Stimulated activated effector memory CD8-positive, alpha-beta T cell treated with anti-CD3 and anti-CD28 coated beads, Interleukin-12 subunit alpha, Interleukin-12 subunit beta, amount 100 ng/mL, for 72 hours (primary cell): ENCODE measurements at regions not wholly inside any gene's neighbourhood (a gene's known extent, or its start where the extent isn't known, plus 50 kb on each side); places are given as distances from the start of the nearest gene placed in this dataset.

Source experiments
- ATAC-seq: fragments of 150-1000 bp; cut with Tn5 transposase; 2 replicates; pipeline ENCODE4 v1.10.0; 2021
- DNase-seq, 2 donors: peaks; one replicate each; pipeline ENCODE4 v3.0.0; 2021 to 2022; ENCODE audit warnings: low spot score in 2 of 2
- H3K27ac Mint-ChIP-seq: one replicate; pipeline ENCODE4 v1.8.0; 2022; ENCODE audit warnings: mild to moderate bottlenecking, mixed read lengths
- H3K36me3 Mint-ChIP-seq: one replicate; pipeline ENCODE4 v1.8.0; 2022; ENCODE audit warnings: mild to moderate bottlenecking, mixed read lengths
- H3K4me1 Mint-ChIP-seq: one replicate; pipeline ENCODE4 v1.8.0; 2022; ENCODE audit warnings: mixed read lengths
- H3K4me3 Mint-ChIP-seq: one replicate; pipeline ENCODE4 v1.8.0; 2022; ENCODE audit warnings: mild to moderate bottlenecking, mixed read lengths
- H3K9me3 Mint-ChIP-seq: one replicate; pipeline ENCODE4 v1.8.0; 2022; ENCODE audit warnings: mixed read lengths

- DNase-seq (no peak), ATAC-seq (no peak)
- no peaks in the 10 kb centered on the region for H3K4me1 Mint-ChIP-seq
- H3K36me3 Mint-ChIP-seq, result no peaks in the 10 kb centered on the region
- H3K4me3 Mint-ChIP-seq, result no peak overlapping the region
- H3K27ac Mint-ChIP-seq, result no peak overlapping the region
- peaks cover 3% of the 10 kb centered on the region for H3K9me3 Mint-ChIP-seq
Measured at GRCh38 chr2:217449444-217449843, 553.4 kb downstream of the TNS1 start.

GRCh38 chr2:217448860-217449259, 553.9 kb downstream of the TNS1 start:
- no peak overlapping the region for H3K4me3 Mint-ChIP-seq
- H3K9me3 Mint-ChIP-seq, result no peaks in the 10 kb centered on the region

DNA sequence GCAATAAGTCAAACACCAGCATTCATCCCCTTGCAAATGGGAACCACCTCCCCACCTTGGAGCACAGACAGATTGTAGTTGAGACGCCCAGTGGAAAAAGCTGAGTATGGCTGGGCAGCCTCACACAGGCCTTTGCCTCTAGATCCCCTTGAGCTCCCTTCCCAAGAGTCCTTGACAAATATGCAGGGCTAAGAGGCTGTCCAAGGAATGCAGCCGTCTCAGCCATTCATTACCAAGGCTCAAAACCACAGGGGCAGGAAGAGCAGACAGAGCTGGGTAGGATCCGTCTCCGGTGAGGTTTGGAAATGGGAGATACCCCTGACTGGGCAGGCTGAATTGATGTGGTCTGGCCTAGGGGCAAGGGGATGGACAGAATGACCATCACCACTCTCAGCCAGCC, 557.1 kb downstream of the TNS1 start:
- Mint-ChIP-seq H3K36me3 (no peaks in the 10 kb centered on the region), H3K4me1 (no peaks in the 10 kb centered on the region), H3K9me3 (no peaks in the 10 kb centered on the region), H3K27ac (no peak overlapping the region), H3K4me3 (no peak overlapping the region)
- ATAC-seq, result no peak
- no peak for DNase-seq

More at GRCh38 chr2:217448860-217449259, 553.9 kb downstream of the TNS1 start:
- ATAC-seq (no peak), DNase-seq (no peak)
- Mint-ChIP-seq H3K4me1 (no peaks in the 10 kb centered on the region), H3K36me3 (no peaks in the 10 kb centered on the region), H3K27ac (no peak overlapping the region)

DNA sequence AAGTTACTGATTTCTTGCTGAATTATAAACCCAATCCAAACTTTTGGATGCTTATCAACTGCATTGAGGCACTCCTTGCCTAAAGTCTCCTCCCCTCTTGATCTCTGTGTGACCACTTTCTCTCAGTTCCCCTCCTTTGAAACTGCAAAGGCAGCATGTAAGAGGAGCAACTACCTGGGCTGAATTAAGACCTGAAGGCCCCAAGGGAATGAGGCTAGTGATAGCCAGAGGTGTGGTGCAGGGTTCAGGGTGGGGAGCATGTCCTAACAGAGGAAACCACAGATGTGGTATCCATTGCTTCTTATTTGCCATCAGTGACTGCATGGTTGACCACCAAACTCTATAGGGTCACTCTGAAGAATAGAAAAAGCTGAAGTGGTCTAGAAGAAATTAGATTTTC, 557.9 kb downstream of the TNS1 start:
- no peaks in the 10 kb centered on the region for H3K36me3 Mint-ChIP-seq
- no peaks in the 10 kb centered on the region for H3K9me3 Mint-ChIP-seq
- H3K4me1 Mint-ChIP-seq, result no peaks in the 10 kb centered on the region
- H3K4me3 Mint-ChIP-seq, result no peak overlapping the region
- no peak for ATAC-seq
- no peak overlapping the region for H3K27ac Mint-ChIP-seq
- DNase-seq, result no peak

GRCh38 chr2:217444509-217444908, 558.3 kb downstream of the TNS1 start:
- ATAC-seq, result no peak
- H3K27ac Mint-ChIP-seq, result no peak overlapping the region

GRCh38 chr2:217443601-217444000, 559.2 kb downstream of the TNS1 start:
- H3K9me3 Mint-ChIP-seq, result no peaks in the 10 kb centered on the region
- H3K36me3 Mint-ChIP-seq, result no peaks in the 10 kb centered on the region
- no peak for DNase-seq
- no peaks in the 10 kb centered on the region for H3K4me1 Mint-ChIP-seq
- no peak for ATAC-seq
- H3K4me3 Mint-ChIP-seq, result no peak overlapping the region
- no peak overlapping the region for H3K27ac Mint-ChIP-seq

More at GRCh38 chr2:217444509-217444908, 558.3 kb downstream of the TNS1 start:
- H3K9me3 Mint-ChIP-seq, result no peaks in the 10 kb centered on the region
- no peaks in the 10 kb centered on the region for H3K4me1 Mint-ChIP-seq
- no peak overlapping the region for H3K4me3 Mint-ChIP-seq
- no peaks in the 10 kb centered on the region for H3K36me3 Mint-ChIP-seq
- no peak for DNase-seq

DNA sequence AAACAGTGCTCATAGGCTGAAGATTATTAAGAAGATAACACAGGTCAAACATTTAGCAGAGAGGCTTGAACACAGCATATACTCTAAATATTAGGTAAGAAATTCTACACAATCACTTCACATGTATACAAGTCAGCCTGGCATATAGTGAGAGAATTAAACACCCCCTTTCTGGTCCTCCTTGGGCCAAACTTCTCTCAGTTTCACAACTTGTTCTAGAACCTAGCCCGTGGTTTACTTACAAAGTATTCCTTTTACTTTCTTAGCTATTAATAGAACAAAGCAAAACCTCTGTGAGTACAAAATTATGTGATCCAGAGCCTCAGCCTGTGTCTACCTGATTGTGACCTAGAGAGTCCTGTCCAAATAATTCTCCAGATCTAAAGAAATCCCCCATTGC, 562.8 kb downstream of the TNS1 start:
- no peak for DNase-seq
- ATAC-seq, result no peak
- Mint-ChIP-seq H3K4me3 (no peak overlapping the region), H3K9me3 (no peaks in the 10 kb centered on the region), H3K36me3 (no peaks in the 10 kb centered on the region), H3K4me1 (no peaks in the 10 kb centered on the region), H3K27ac (no peak overlapping the region)

- no peak overlapping the region for H3K4me3 Mint-ChIP-seq
- no peak for ATAC-seq
- DNase-seq, result no peak
- no peaks in the 10 kb centered on the region for H3K36me3 Mint-ChIP-seq
- H3K27ac Mint-ChIP-seq, result no peak overlapping the region
- H3K9me3 Mint-ChIP-seq, result no peaks in the 10 kb centered on the region
- H3K4me1 Mint-ChIP-seq, result peaks cover 4% of the 10 kb centered on the region
Measured at GRCh38 chr2:217438821-217439220, 564.0 kb downstream of the TNS1 start.

- H3K36me3 Mint-ChIP-seq, result no peaks in the 10 kb centered on the region
- peaks cover 11% of the 10 kb centered on the region for H3K4me1 Mint-ChIP-seq
- H3K9me3 Mint-ChIP-seq, result no peaks in the 10 kb centered on the region
- no peak for DNase-seq
- H3K4me3 Mint-ChIP-seq, result no peak overlapping the region
- no peak for ATAC-seq
- H3K27ac Mint-ChIP-seq, result no peak overlapping the region
Measured at GRCh38 chr2:217438136-217438535, 564.7 kb downstream of the TNS1 start.

DNA sequence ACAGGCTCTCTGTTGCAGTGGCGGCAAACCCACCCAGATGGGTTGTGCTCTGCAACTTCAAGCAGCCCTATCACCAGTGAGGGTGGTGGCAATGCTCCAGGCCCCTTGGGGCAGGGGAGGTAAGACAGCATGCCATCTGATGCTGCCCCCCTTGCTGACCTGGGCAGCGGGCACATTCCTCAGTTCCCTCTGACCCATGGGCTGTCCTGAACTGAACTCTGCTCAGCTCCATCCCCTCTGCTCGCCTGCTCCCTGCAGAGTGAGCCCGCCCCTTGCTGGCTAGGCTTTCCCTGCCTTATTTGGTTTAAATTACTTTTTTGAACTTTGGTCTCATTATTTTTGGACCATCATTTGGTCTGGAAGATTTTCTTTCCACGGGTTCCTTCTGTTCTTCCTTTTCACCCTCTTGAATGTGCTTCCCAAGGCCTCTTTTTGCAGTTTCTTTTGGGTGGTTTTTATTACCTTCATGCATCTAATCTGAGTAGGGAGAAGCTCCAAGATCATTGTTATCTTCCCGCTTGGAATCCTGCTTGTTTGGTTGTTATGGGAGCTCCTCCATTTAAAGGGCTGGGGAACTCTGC, 565.4 kb downstream of the TNS1 start:
- H3K36me3 Mint-ChIP-seq, result no peaks in the 10 kb centered on the region
- ATAC-seq, result no peak
- H3K27ac Mint-ChIP-seq, result no peak overlapping the region
- H3K4me3 Mint-ChIP-seq, result no peak overlapping the region
- no peak for DNase-seq
- H3K4me1 Mint-ChIP-seq, result peaks cover 11% of the 10 kb centered on the region
- H3K9me3 Mint-ChIP-seq, result no peaks in the 10 kb centered on the region

DNA sequence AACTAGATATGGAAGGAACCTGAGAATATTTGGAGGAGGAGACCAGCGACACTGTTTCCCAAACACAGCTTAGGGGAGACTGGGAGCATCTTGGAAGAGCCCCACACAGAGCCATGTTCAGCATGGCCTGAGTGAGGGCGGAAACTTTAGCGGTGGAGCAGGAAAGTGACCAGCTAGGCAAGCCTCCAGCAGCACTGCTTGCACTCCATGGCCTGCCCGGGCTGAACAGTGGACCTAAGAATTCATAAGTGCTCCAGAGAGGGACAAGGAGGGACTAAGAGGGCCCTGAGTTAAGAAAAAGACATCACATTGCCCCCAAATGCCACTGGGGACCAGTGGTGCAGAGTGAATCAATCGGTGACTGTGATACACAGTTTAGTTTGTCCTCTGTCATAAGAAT, 566.4 kb downstream of the TNS1 start:
- Mint-ChIP-seq H3K4me1 (peaks cover 11% of the 10 kb centered on the region), H3K4me3 (no peak overlapping the region), H3K9me3 (no peaks in the 10 kb centered on the region), H3K27ac (no peak overlapping the region), H3K36me3 (no peaks in the 10 kb centered on the region)
- ATAC-seq, result no peak
- DNase-seq, result no peak

DNA sequence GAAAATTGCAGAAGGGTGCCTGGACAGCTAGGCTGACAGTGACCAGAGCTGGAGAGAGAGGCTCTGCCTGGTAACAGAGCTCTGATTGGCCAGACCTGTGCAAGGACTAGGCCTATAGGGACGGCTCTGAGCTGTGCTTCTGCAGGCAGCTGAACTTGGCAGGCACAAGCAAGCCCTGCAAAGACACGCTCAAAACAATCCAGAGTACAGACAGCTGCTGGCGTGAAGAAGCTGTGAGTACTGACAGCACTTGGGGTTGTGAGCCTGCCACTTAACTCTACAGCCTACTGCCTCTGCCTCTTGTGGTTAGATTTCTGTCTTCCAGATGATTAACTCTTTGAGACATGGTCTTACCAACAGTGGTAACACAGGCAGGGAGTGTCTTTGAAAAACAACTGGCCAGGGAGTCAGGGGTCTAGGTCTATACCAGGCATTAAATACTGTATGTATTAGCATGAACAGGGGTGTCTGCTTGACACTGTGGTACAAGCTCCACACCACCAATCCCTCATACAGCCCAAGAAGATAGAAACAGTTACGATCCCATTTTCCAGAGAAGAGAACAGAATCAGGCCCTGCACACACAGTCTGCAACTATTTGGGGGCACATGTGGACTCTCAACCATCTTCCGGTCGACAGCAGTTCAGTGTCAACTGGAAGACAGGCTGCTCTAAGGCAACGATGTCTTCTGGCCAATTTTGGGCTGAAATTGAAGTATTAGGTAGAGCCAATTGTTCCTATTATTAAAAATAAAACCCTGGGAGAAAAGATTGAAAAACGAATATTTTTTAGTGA, 568.4 kb downstream of the TNS1 start:
- H3K9me3 Mint-ChIP-seq, result no peaks in the 10 kb centered on the region
- H3K4me1 Mint-ChIP-seq, result peaks cover 11% of the 10 kb centered on the region
- H3K36me3 Mint-ChIP-seq, result no peaks in the 10 kb centered on the region
- peak overlapping the region; percentile 29 for H3K27ac Mint-ChIP-seq
- ATAC-seq (peak; percentile 83), DNase-seq (no peak)
- H3K4me3 Mint-ChIP-seq, result peak overlapping the region; percentile 2

GRCh38 chr2:217433522-217433921, 569.3 kb downstream of the TNS1 start:
- Mint-ChIP-seq H3K4me3 (peak overlapping the region; percentile 2), H3K36me3 (no peaks in the 10 kb centered on the region), H3K9me3 (no peaks in the 10 kb centered on the region), H3K27ac (peak overlapping the region; percentile 29), H3K4me1 (peaks cover 11% of the 10 kb centered on the region)
- no peak for ATAC-seq
- DNase-seq, result no peak

- Mint-ChIP-seq H3K27ac (no peak overlapping the region), H3K36me3 (no peaks in the 10 kb centered on the region), H3K4me1 (peaks cover 11% of the 10 kb centered on the region), H3K4me3 (no peak overlapping the region), H3K9me3 (no peaks in the 10 kb centered on the region)
- DNase-seq, result no peak
- no peak for ATAC-seq
Measured at GRCh38 chr2:217431577-217432269, 571.1 kb downstream of the TNS1 start.

GRCh38 chr2:217430916-217431576, 571.2 kb upstream of the TNP1 start:
- DNase-seq (no peak), ATAC-seq (no peak)
- no peaks in the 10 kb centered on the region for H3K9me3 Mint-ChIP-seq
- H3K4me3 Mint-ChIP-seq, result no peak overlapping the region
- H3K27ac Mint-ChIP-seq, result no peak overlapping the region
- peaks cover 11% of the 10 kb centered on the region for H3K4me1 Mint-ChIP-seq
- H3K36me3 Mint-ChIP-seq, result no peaks in the 10 kb centered on the region
